ENCODE measurements at regions not wholly inside any gene's neighbourhood (a gene's known extent, or its start where the extent isn't known, plus 50 kb on each side); places are given as distances from the start of the nearest gene placed in this dataset.
"Not testable (repeated sequence)": the region's sequence is repeated elsewhere in the genome, so short reads cannot be mapped to it uniquely, and the experiment has no call there.

- intact Hi-C loops (cut with micrococcal nuclease), result no loop called here
Observed at GRCh38 chr3:147471741-147472140, 62.6 kb downstream of the ZIC1 start.

GRCh38 chr3:147472846-147473245, 63.7 kb downstream of the ZIC1 start:
- intact Hi-C loops (cut with micrococcal nuclease), result no loop called here

- intact Hi-C loops (cut with micrococcal nuclease), result no loop called here
Observed at GRCh38 chr3:147483145-147483544, 74.0 kb downstream of the ZIC1 start.

- intact Hi-C loops (cut with micrococcal nuclease), result no loop called here
Observed at GRCh38 chr3:147483578-147483977, 74.4 kb downstream of the ZIC1 start.

DNA sequence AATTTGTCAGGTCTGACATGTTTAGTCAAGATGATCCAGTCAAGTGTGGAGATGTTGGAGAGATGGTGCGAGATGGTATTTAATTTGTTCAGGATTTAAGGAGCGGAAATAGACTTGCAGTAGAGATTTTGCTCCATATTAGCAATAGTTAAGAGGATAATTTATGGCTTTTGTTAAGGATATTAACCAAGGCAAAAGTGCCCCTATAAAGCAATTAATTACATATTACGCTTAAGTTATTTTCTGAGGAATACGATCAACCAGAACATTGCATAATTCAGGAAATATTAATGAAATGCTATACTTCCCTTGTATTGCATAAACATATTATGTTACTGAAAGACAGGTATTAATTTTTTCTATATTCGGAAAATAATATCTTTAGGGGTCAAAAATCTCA, 83.9 kb downstream of the ZIC1 start:
- intact Hi-C loops (cut with micrococcal nuclease), result no loop called here

DNA sequence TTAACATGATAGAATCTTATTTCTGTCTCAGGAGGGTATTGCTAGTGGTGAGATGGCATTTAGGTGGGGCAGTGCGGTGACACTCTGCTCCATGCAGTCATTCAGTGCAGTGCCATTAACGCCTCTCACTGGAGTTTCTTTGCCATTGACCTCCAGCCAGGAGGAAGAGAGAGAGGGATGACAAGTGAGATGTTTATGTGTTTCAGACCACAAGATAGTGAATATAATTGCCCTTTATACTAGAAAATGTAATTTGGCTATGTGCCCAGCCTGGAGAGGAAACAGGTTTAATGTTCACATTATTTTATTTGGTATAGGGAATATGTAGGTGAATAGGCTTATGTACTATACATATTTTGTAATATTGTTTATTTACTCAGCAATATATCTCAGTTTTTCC, 84.5 kb downstream of the ZIC1 start:
- intact Hi-C loops (cut with micrococcal nuclease), result no loop called here

- intact Hi-C loops (cut with micrococcal nuclease), result no loop called here
Observed at GRCh38 chr3:147497286-147497685, 88.1 kb downstream of the ZIC1 start.

- intact Hi-C loops (cut with micrococcal nuclease), result no loop called here
Observed at GRCh38 chr3:147507638-147508286, 98.6 kb downstream of the ZIC1 start.

- intact Hi-C loops (cut with micrococcal nuclease), result no loop called here
Observed at GRCh38 chr3:147509448-147509847, 100.3 kb downstream of the ZIC1 start.

DNA sequence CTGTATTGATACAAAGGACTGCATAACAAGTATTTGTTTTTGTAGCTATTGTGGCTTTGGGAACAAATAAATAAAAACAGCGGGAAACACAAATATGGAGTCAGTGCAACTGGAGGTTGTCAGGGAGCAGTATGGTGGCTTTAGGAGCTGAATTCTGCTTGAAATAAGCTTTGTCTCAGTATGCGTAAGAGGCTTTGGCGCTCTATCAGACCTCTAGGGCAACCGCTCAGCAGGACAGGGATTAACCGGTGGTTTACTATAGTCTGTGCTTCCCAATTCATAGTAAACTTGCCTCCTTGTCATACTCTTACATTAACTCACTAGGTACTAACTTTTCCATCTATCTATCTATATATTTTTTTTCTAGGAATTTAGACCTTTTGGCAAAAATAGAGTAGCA, 104.6 kb downstream of the ZIC1 start:
- intact Hi-C loops (cut with micrococcal nuclease), result no loop called here

DNA sequence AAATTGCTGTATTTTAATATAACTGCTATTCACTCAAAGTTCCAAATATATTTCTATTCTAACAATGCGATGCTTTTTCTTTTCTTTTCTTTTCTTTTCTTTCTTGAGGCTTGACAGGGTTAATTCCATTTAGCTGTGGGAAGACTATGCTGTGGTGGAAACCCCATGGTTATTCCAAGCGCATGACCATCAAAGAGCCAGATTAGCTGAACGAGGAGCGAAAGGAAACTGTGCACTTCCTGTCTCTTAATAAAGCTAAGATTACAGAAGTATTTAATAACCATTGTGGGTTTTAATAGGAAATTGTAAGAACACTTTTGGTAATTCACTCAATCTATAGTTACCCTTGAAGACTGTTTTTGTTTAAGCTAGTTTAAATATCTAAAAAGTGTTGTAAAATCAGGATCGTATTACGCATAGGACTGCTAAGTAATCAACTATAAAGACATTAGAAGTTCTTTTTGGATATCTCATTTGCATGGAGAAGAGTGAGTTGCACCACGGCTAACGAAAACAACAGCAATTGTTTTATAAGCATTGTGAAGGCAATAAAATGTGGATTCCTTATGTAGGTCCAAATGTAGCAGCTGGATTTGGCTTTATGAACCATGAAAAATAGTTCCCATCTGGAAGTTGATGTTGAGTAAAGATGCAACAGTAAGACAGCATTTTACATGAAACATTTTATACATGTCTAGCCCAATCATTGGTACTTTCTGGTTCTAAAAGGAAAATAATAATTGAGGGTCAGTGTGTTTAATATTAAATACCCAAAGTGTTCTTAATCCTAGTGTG, 105.4 kb downstream of the ZIC1 start:
- intact Hi-C loops (cut with micrococcal nuclease), result no loop called here

GRCh38 chr3:147518465-147518864, 109.3 kb downstream of the ZIC1 start:
- intact Hi-C loops (cut with micrococcal nuclease), result no loop called here

DNA sequence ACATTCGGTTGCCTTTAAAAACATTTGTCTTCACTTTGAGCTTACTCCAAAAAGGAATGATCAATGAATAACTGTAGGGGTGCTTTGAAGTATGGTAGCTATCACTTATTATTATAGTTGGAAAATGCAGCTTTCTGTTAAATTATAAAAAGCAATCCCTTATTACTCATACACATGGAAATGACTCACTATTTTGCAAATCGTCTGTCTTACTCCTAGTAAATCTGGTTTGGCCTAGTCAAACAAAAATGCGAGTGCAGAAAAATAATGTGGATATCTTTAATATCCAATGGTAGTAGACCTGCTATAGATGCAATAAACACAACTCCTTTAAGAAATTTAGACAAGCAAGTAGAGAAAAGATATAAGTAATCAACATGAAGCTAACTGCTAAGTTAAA, 112.5 kb downstream of the ZIC1 start:
- intact Hi-C loops (cut with micrococcal nuclease), result no loop called here

DNA sequence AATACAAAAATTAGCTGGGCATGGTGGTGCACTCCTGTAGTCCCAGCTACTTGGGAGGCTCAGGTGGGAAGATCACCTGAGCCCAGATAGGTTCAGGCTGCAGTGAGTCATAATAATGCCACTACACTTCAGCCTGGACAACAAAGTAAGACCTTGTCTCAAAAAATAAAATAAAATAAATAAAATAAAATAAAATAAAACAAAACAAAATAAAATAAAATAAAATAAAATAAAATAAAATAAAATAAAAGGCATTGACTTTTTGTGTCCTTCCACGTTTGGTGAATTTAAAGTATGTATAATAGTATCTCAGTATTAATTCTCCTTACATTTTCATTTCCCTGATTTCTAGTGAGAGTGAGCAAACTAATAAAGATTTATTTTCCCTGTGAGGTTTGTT, 113.6 kb downstream of the ZIC1 start:
- intact Hi-C loops (cut with micrococcal nuclease), result not testable (repeated sequence)

DNA sequence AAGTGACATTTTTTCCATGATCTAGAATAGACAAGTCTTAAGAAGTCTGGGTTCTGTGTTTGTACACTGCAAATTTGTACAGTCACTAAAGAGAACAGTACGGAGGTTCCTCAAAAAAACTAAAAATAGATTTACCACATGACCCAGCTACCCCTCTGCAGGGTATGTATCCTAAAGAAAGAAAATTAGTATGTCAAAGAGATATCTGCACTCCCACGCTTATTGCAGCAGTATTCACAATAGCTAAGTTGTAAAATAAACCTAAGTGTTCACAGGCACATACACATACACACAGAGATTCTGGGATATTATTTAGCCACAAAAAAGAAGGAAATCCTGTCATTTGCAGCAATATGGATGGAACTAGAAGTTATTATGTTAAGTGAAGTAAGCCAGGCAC, 120.4 kb downstream of the ZIC1 start:
- intact Hi-C loops (cut with micrococcal nuclease), result no loop called here

GRCh38 chr3:147538034-147538433, 128.9 kb downstream of the ZIC1 start:
- intact Hi-C loops (cut with micrococcal nuclease), result no loop called here

DNA sequence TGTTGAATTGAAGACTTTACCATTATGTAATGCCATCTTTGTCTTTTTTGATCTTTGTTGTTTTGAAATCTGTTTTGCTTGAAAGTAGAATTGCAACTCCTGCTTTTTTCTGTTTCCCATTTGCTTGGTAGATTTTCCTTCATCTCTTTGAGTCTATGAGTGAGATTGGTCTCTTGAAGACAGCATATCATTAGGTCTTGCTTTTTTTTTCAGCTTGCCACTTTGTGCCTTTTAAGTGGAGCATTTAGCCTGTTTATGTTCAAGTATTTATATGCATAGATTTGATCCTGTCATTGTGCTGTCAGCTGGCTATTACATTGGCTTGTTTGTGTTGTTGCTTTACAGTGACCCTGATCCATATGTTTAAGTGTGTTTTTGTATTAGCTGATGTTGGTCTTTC, 131.8 kb downstream of the ZIC1 start:
- intact Hi-C loops (cut with micrococcal nuclease), result no loop called here

GRCh38 chr3:147544290-147544689, 135.1 kb downstream of the ZIC1 start:
- intact Hi-C loops (cut with micrococcal nuclease), result no loop called here

DNA sequence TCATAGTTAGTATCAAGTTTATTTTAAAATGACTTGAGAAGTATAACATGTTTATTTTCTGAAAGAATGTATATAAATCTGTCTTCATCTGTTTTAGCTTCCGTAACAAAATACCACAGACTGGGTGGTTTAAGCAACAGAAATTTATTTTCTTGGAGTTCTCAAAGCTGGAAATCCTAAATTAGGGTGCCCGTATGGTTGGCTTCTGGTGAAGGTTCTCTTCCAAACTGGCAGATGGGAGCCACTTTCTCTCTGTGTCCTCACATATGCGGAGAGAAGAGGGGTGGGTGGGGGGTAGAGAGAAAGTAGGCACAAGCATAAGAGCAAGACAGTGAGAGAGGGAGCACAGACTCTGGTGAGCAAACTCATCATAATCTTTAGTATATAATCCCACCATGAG, 142.3 kb downstream of the ZIC1 start:
- intact Hi-C loops (cut with micrococcal nuclease), result no loop called here

DNA sequence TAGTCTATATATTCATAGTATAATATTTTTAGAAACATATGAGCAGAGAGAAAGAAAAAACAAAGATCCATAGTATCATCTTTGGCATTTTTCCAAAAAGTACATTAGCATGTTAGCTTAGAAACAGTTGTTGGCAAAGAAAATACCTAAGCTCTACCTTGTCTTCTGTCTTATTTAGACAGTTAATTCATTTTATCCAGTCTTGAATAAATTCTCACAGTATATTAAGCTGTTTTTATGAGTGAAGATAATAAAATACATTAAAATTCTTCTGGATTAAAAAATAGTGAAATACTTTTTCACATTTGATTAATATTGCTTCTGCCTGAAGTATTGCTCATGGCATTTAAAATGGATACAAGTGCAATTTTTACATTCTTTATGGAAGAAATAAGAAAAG, 145.2 kb downstream of the ZIC1 start:
- intact Hi-C loops (cut with micrococcal nuclease), result no loop called here

- intact Hi-C loops (cut with micrococcal nuclease), result no loop called here
Observed at GRCh38 chr3:147572970-147573340, 163.8 kb downstream of the ZIC1 start.

GRCh38 chr3:147574621-147575020, 165.5 kb downstream of the ZIC1 start:
- intact Hi-C loops (cut with micrococcal nuclease), result no loop called here

DNA sequence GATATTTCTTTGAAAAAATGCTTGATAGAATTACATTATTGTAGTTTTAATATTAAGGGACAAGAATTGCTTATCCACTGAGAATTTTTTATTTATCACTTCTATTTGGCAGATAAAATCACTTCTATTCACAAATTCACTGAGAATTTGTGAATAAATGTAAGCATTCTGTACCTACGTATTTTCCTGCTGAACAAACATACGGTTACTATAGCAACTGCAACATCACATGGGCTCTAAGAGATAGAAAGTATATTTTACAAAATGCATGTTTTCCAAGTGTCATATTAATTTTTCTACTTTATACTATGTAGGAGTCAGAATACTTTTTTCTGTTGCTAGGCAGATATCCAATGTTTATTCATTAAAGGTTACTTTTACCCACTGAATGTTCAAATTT, 166.2 kb downstream of the ZIC1 start:
- intact Hi-C loops (cut with micrococcal nuclease), result no loop called here
